ENCODE measurements at regions not wholly inside any gene's neighbourhood (a gene's known extent, or its start where the extent isn't known, plus 50 kb on each side); places are given as distances from the start of the nearest gene placed in this dataset.

GRCh38 chr18:47545613-47546012 lies 294.2 kb upstream of the SKOR2 start:
- no peak for DNase-seq (ENCODE audit: low read depth in 2 of 2)

- DNase-seq (ENCODE audit: low read depth in 2 of 2), result no peak
These were observed 291.6 kb upstream of the SKOR2 start for GRCh38 chr18:47543080-47543479.

- DNase-seq (ENCODE audit: low read depth in 2 of 2), result no peak
These were observed 291.1 kb upstream of the SKOR2 start for GRCh38 chr18:47542551-47542950.

GRCh38 chr18:47531717-47532116 lies 280.3 kb upstream of the SKOR2 start:
- DNase-seq (ENCODE audit: low read depth in 2 of 2), result no peak

- DNase-seq (ENCODE audit: low read depth in 2 of 2), result no peak
These were observed 279.2 kb upstream of the SKOR2 start for GRCh38 chr18:47530695-47531094.

GRCh38 chr18:47528343-47528742 lies 276.9 kb upstream of the SKOR2 start:
- DNase-seq (ENCODE audit: low read depth in 2 of 2), result no peak

GRCh38 chr18:47526147-47526546 lies 274.7 kb upstream of the SKOR2 start:
- DNase-seq (ENCODE audit: low read depth in 2 of 2), result no peak

- no peak for DNase-seq (ENCODE audit: low read depth in 2 of 2)
These were observed 270.9 kb upstream of the SKOR2 start for GRCh38 chr18:47522359-47522758.

- no peak for DNase-seq (ENCODE audit: low read depth in 2 of 2)
These were observed 268.8 kb upstream of the SKOR2 start for GRCh38 chr18:47520263-47520662.

- no peak for DNase-seq (ENCODE audit: low read depth in 2 of 2)
These were observed 268.2 kb upstream of the SKOR2 start for GRCh38 chr18:47519706-47520105.

- DNase-seq (ENCODE audit: low read depth in 2 of 2), result no peak
These were observed 267.8 kb upstream of the SKOR2 start for GRCh38 chr18:47519277-47519676.

- no peak for DNase-seq (ENCODE audit: low read depth in 2 of 2)
These were observed 262.2 kb upstream of the SKOR2 start for GRCh38 chr18:47513614-47514013.

- no peak for DNase-seq (ENCODE audit: low read depth in 2 of 2)
These were observed 261.4 kb upstream of the SKOR2 start for GRCh38 chr18:47512726-47513435.

- DNase-seq (ENCODE audit: low read depth in 2 of 2), result no peak
These were observed 260.6 kb upstream of the SKOR2 start for GRCh38 chr18:47512056-47512455.

GRCh38 chr18:47510831-47511230 lies 259.4 kb upstream of the SKOR2 start:
- DNase-seq (ENCODE audit: low read depth in 2 of 2), result no peak

- no peak for DNase-seq (ENCODE audit: low read depth in 2 of 2)
These were observed 256.2 kb upstream of the SKOR2 start for GRCh38 chr18:47507651-47508050.

- no peak for DNase-seq (ENCODE audit: low read depth in 2 of 2)
These were observed 255.4 kb upstream of the SKOR2 start for GRCh38 chr18:47506897-47507296.

GRCh38 chr18:47501946-47502345 lies 250.5 kb upstream of the SKOR2 start:
- no peak for DNase-seq (ENCODE audit: low read depth in 2 of 2)

- DNase-seq (ENCODE audit: low read depth in 2 of 2), result no peak
These were observed 249.5 kb upstream of the SKOR2 start for GRCh38 chr18:47500930-47501329.

GRCh38 chr18:47492691-47493090 lies 241.2 kb upstream of the SKOR2 start:
- DNase-seq (ENCODE audit: low read depth in 2 of 2), result no peak

- DNase-seq (ENCODE audit: low read depth in 2 of 2), result no peak
These were observed 239.4 kb upstream of the SKOR2 start for GRCh38 chr18:47490882-47491281.

GRCh38 chr18:47485221-47485797 lies 233.8 kb upstream of the SKOR2 start:
- DNase-seq (ENCODE audit: low read depth in 2 of 2), result no peak

- DNase-seq (ENCODE audit: low read depth in 2 of 2), result no peak
These were observed 232.6 kb upstream of the SKOR2 start for GRCh38 chr18:47484068-47484467.

GRCh38 chr18:47480166-47480565 lies 228.7 kb upstream of the SKOR2 start:
- no peak for DNase-seq (ENCODE audit: low read depth in 2 of 2)
